ENCODE measurements at regions not wholly inside any gene's neighbourhood (a gene's known extent, or its start where the extent isn't known, plus 50 kb on each side); places are given as distances from the start of the nearest gene placed in this dataset.

DNA sequence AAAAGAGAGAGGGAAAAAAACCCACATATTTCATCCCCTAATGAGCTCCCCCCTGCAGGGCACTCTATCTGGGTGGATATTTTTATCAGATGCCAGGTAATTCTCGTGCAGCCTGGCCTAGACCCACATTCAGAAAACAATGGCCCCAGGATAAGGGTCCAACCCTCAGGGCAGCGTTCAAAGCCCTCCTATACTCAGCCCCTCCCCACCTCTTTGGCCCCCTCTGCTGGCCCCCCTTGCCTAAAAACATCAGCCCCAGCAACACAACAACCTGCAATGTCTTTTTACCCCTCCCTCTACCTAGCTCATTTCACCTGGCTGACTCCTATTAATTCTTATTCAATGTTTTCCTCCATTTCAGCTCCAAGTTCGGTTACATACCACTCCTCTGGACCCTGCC, 145.4 kb upstream of the MED14 start:
- Histone ChIP-seq H3K36me3 (ENCODE audit: control insufficient read depth in 4 of 4, insufficient read depth in 4 of 4, low read length in 4 of 4) (no peaks in the 10 kb centered on the region), H3K27ac (ENCODE audit: low read depth in 1 of 2, low read length in 1 of 2) (no peak overlapping the region), H3K4me3 (no peak overlapping the region), H3K4me1 (ENCODE audit: control insufficient read depth in 5 of 5, insufficient read depth in 5 of 5, low read length in 5 of 5) (peaks cover 0 to 5% (median 0%) of the 10 kb centered on the region in 5 donors), H3K9me3 (ENCODE audit: control insufficient read depth in 4 of 4, insufficient read depth in 3 of 4, low read length in 3 of 4) (no peaks in the 10 kb centered on the region), H3K9ac (ENCODE audit: insufficient read depth in 1 of 2, low read length in 2 of 2) (no peak overlapping the region), H3K27me3 (ENCODE audit: control insufficient read depth in 3 of 3, insufficient read depth in 3 of 3, low read length in 2 of 3) (peaks cover 0 to 15% (median 0%) of the 10 kb centered on the region in 3 donors)
- DNase-seq (no peak), ATAC-seq (ENCODE audit: insufficient read depth, low FRiP score) (no peak)
- 57 to 96% methylated on average over 3 of the region's 3 CpGs for WGBS, 2 donors
- TF ChIP-seq, protein P1, sequence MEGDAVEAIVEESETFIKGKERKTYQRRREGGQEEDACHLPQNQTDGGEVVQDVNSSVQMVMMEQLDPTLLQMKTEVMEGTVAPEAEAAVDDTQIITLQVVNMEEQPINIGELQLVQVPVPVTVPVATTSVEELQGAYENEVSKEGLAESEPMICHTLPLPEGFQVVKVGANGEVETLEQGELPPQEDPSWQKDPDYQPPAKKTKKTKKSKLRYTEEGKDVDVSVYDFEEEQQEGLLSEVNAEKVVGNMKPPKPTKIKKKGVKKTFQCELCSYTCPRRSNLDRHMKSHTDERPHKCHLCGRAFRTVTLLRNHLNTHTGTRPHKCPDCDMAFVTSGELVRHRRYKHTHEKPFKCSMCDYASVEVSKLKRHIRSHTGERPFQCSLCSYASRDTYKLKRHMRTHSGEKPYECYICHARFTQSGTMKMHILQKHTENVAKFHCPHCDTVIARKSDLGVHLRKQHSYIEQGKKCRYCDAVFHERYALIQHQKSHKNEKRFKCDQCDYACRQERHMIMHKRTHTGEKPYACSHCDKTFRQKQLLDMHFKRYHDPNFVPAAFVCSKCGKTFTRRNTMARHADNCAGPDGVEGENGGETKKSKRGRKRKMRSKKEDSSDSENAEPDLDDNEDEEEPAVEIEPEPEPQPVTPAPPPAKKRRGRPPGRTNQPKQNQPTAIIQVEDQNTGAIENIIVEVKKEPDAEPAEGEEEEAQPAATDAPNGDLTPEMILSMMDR (IDR thresholded peaks at IDR 0.05; ENCODE audit: control extremely low read depth, extremely low read depth) = no peak

DNA sequence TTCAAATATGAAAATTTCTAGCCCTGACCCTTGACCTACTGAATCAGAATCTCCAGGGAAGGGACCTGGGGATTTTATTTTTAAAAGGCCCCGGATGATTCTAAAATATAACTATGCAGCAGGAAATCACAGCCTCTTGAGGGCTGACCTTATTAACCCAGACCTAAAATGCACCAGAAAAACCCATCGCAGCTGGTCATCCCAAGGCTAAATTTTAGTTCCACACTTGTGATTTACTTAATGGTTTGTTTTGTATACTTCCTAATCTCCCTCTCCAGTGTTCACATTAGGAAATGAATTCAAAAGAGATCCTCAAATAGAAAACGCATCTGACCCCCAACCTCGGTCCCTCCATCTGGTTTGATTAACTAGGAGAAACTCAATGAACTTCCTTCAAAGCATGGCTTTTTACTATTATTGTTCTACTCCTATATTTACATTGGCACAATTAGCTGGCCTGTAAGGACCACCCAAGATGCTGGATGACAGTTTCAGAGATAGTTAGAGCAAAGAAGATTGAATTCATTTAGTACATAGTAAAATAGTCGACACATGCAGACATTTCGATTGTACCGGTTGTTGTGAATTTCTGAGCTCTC, 147.8 kb upstream of the MED14 start:
- H3K4me1 ChIP-seq (ENCODE audit: control insufficient read depth in 5 of 5, insufficient read depth in 5 of 5, low read length in 5 of 5) = peaks cover 0 to 5% (median 0%) of the 10 kb centered on the region in 5 donors
- no peaks in the 10 kb centered on the region for H3K9me3 ChIP-seq (ENCODE audit: control insufficient read depth in 4 of 4, insufficient read depth in 3 of 4, low read length in 3 of 4)
- peak in 2 of 3 donors; percentile 41 to 48 for DNase-seq
- no peak overlapping the region for H3K4me3 ChIP-seq
- H3K9ac ChIP-seq (ENCODE audit: insufficient read depth in 1 of 2, low read length in 2 of 2) = no peak overlapping the region
- H3K27ac ChIP-seq (ENCODE audit: low read depth in 1 of 2, low read length in 1 of 2) = no peak overlapping the region
- ATAC-seq (ENCODE audit: insufficient read depth, low FRiP score) = no peak
- WGBS, 2 donors = 81 to 89% methylated on average over 7 of the region's 7 CpGs
- H3K36me3 ChIP-seq (ENCODE audit: control insufficient read depth in 4 of 4, insufficient read depth in 4 of 4, low read length in 4 of 4) = no peaks in the 10 kb centered on the region
- peaks cover 0 to 16% (median 0%) of the 10 kb centered on the region in 3 donors for H3K27me3 ChIP-seq (ENCODE audit: control insufficient read depth in 3 of 3, insufficient read depth in 3 of 3, low read length in 2 of 3)
- TF ChIP-seq, protein P1 (IDR thresholded peaks at IDR 0.05; ENCODE audit: control extremely low read depth, extremely low read depth) = no peak

DNA sequence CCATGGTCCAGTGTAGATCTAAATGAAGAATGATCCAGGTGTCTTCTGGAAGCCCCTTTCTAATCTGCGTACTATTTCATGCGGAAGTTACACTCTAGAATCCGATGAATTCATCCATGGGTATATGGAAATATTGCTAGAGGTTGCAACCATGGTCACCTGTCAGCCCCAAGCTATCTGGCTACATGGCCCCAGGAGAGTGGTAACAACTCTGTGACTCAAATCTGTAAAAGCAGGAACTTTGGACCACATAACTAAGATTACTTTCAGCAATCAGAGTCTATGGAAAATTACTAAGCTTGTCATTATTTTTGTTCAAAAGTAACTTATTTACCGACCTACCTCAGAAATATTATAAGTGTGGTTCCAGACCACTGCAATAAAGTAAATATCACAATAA, 150.6 kb upstream of the MED14 start:
- ATAC-seq (ENCODE audit: insufficient read depth, low FRiP score) (no peak), DNase-seq (no peak)
- peaks cover 0 to 19% (median 0%) of the 10 kb centered on the region in 3 donors for H3K27me3 ChIP-seq (ENCODE audit: control insufficient read depth in 3 of 3, insufficient read depth in 3 of 3, low read length in 2 of 3)
- no peaks in the 10 kb centered on the region for H3K9me3 ChIP-seq (ENCODE audit: control insufficient read depth in 4 of 4, insufficient read depth in 3 of 4, low read length in 3 of 4)
- TF ChIP-seq, protein P1 (IDR thresholded peaks at IDR 0.05; ENCODE audit: control extremely low read depth, extremely low read depth) = no peak
- 94 to 97% methylated on average over 4 of the region's 4 CpGs for WGBS, 2 donors
- H3K4me1 ChIP-seq (ENCODE audit: control insufficient read depth in 5 of 5, insufficient read depth in 5 of 5, low read length in 5 of 5) = peaks cover 0 to 5% (median 0%) of the 10 kb centered on the region in 5 donors
- no peaks in the 10 kb centered on the region for H3K36me3 ChIP-seq (ENCODE audit: control insufficient read depth in 4 of 4, insufficient read depth in 4 of 4, low read length in 4 of 4)
- no peak overlapping the region for H3K27ac ChIP-seq (ENCODE audit: low read depth in 1 of 2, low read length in 1 of 2)
- H3K4me3 ChIP-seq = no peak overlapping the region
- no peak overlapping the region for H3K9ac ChIP-seq (ENCODE audit: insufficient read depth in 1 of 2, low read length in 2 of 2)

DNA sequence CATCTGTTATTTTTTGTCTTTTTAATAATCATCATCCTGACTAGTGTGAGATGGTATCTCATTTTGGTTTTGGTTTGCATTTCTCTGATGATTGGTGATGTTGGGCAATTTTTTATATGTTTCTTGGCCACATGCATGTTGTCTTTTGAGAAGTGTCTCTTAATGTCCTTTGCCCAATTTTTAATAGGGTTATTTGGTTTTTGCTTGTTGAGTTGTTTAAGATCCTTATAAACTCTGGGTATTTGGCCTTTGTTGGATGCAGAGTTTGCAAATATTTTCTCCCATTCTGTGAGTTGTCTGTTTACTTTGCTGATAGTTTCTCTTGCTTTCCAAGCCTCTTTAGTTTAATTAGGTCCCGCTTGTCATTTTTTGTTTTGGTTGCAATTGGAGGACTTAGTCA, 152.1 kb upstream of the MED14 start:
- no peaks in the 10 kb centered on the region for H3K36me3 ChIP-seq (ENCODE audit: control insufficient read depth in 4 of 4, insufficient read depth in 4 of 4, low read length in 4 of 4)
- H3K27ac ChIP-seq (ENCODE audit: low read depth in 1 of 2, low read length in 1 of 2) = no peak overlapping the region
- no peak overlapping the region for H3K4me3 ChIP-seq
- peaks cover 0 to 4% (median 0%) of the 10 kb centered on the region in 5 donors for H3K4me1 ChIP-seq (ENCODE audit: control insufficient read depth in 5 of 5, insufficient read depth in 5 of 5, low read length in 5 of 5)
- ATAC-seq (ENCODE audit: insufficient read depth, low FRiP score) = no peak
- H3K27me3 ChIP-seq (ENCODE audit: control insufficient read depth in 3 of 3, insufficient read depth in 3 of 3, low read length in 2 of 3) = peaks cover 0 to 16% (median 0%) of the 10 kb centered on the region in 3 donors
- 84 to 100% methylated on average over 1 of the region's 1 CpG for WGBS, 2 donors
- no peak overlapping the region for H3K9ac ChIP-seq (ENCODE audit: insufficient read depth in 1 of 2, low read length in 2 of 2)
- H3K9me3 ChIP-seq (ENCODE audit: control insufficient read depth in 4 of 4, insufficient read depth in 3 of 4, low read length in 3 of 4) = peaks cover 0 to 2% (median 0%) of the 10 kb centered on the region in 4 donors
- TF ChIP-seq, protein P1 (IDR thresholded peaks at IDR 0.05; ENCODE audit: control extremely low read depth, extremely low read depth) = no peak
- peak in 2 of 3 donors; percentile 25 to 34 for DNase-seq

Measured in lung (tissue), 11 donors.